CD4-positive, CD25-positive, alpha-beta regulatory T cell (primary cell): ENCODE measurements at regions not wholly inside any gene's neighbourhood (a gene's known extent, or its start where the extent isn't known, plus 50 kb on each side); places are given as distances from the start of the nearest gene placed in this dataset.

Experiments used
- ATAC-seq, 2 donors: fragments of 150-1000 bp; cut with Tn5 transposase; one replicate each; pipeline ENCODE4 v1.10.0; 2021; ENCODE audit warnings: low read depth in 2 of 2, moderate number of reproducible peaks in 2 of 2, moderate library complexity in 1 of 2
- DNase-seq, 3 donors: peaks; one replicate each; pipeline versions ENCODE4 v3.0.0 to v3.0.0-alpha.2; 2012 to 2022; ENCODE audit warnings: mixed read lengths in 1 of 3
- H3K27ac ChIP-seq: one replicate; pipeline ENCODE4 v1.7.0; 2013; ENCODE audit warnings: mild to moderate bottlenecking, low read length; ENCODE audit not compliant: insufficient read depth, poor library complexity, severe bottlenecking
- H3K27me3 ChIP-seq: one replicate; pipeline ENCODE4 v1.7.0; 2013; ENCODE audit warnings: low read length; ENCODE audit not compliant: control insufficient read depth, insufficient read depth
- H3K36me3 ChIP-seq: one replicate; pipeline ENCODE4 v1.7.0; 2013; ENCODE audit warnings: mild to moderate bottlenecking, low read length, moderate library complexity; ENCODE audit not compliant: control insufficient read depth, insufficient read depth
- H3K4me1 ChIP-seq: 2 replicates; pipeline ENCODE4 v1.7.0; 2013; ENCODE audit warnings: mild to moderate bottlenecking, low read length; ENCODE audit not compliant: insufficient read depth, control insufficient read depth, poor library complexity, severe bottlenecking
- H3K4me3 ChIP-seq: one replicate; pipeline ENCODE4 v1.7.0; 2013; ENCODE audit warnings: low read depth, mild to moderate bottlenecking, low read length, moderate library complexity
- H3K9me3 ChIP-seq, 2 experiments: 1 replicate in 1 of 2; 2 replicates in 1 of 2; pipeline ENCODE4 v1.7.0; 2013; ENCODE audit warnings: low read length in 2 of 2, mild to moderate bottlenecking in 1 of 2, moderate library complexity in 1 of 2; ENCODE audit not compliant: control insufficient read depth in 2 of 2
- H3K27ac Mint-ChIP-seq, 3 donors: one replicate each; pipeline ENCODE4 v1.8.0; 2020 to 2022; ENCODE audit warnings: mild to moderate bottlenecking in 3 of 3, mixed read lengths in 3 of 3, moderate library complexity in 2 of 3
- H3K27me3 Mint-ChIP-seq: one replicate; pipeline ENCODE4 v1.8.0; 2022; ENCODE audit warnings: mild to moderate bottlenecking, mixed read lengths
- H3K36me3 Mint-ChIP-seq: one replicate; pipeline ENCODE4 v1.8.0; 2020; ENCODE audit warnings: mixed read lengths
- H3K4me1 Mint-ChIP-seq, 4 donors: one replicate each; pipeline ENCODE4 v1.8.0; 2020 to 2022; ENCODE audit warnings: mixed read lengths in 4 of 4, mild to moderate bottlenecking in 1 of 4
- H3K4me3 Mint-ChIP-seq, 4 donors: one replicate each; pipeline ENCODE4 v1.8.0; 2020 to 2022; ENCODE audit warnings: mild to moderate bottlenecking in 4 of 4, mixed read lengths in 4 of 4, moderate library complexity in 3 of 4
- H3K9me3 Mint-ChIP-seq, 7 donors: one replicate each; pipeline ENCODE4 v1.8.0; 2020 to 2022; ENCODE audit warnings: mixed read lengths in 7 of 7, mild to moderate bottlenecking in 3 of 7, moderate library complexity in 2 of 7

DNA sequence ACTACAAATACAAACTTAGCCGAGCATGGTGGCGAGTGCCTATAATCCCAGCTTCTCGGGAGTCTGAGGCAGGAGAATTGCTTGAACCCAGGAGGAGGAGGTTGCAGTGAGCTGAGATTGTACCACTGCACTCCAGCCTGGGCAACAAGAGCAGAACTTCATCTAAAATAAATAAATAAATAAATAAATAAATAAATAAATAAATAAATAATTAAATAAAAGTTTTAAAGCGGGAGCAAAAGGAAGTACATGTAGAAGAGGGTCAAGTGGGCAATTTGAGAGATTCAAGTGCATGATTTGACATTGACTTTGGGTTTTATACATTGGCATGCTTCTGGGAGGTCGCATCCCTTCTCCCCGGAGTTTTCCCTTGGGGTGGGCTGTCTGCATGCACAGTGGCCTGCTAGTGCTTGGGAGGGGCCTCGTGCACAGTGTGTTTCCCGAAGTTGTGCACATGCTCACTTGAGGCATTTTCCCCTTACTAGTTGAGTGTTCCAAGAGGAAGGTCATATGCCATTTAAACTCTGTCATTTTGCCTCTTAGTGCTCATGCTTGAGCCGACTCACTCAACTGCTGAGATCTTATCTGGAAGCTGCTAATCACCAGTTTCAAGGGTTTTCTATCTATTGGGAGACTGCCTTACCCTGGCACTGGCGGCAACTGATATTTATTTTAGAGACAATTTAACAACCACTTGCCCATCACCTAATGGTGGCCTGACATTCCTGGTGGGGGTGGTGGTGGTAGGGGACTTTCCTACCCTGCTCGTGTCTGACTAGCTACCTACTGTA lies 193.2 kb upstream of the MPHOSPH6 start:
- H3K4me3 ChIP-seq: no peak overlapping the region
- H3K27me3 Mint-ChIP-seq: peaks cover 5% of the 10 kb centered on the region
- ATAC-seq: no peak
- H3K4me1 Mint-ChIP-seq: no peaks in the 10 kb centered on the region
- H3K27ac ChIP-seq: no peak overlapping the region
- H3K4me3 Mint-ChIP-seq: no peak overlapping the region
- peaks cover 0 to 3% (median 0%) of the 10 kb centered on the region in 7 donors for H3K9me3 Mint-ChIP-seq
- no peaks in the 10 kb centered on the region for H3K36me3 Mint-ChIP-seq
- H3K27me3 ChIP-seq: no peaks in the 10 kb centered on the region
- H3K27ac Mint-ChIP-seq: no peak overlapping the region
- H3K4me1 ChIP-seq: no peaks in the 10 kb centered on the region
- DNase-seq: no peak
- H3K9me3 ChIP-seq: no peaks in the 10 kb centered on the region
- H3K36me3 ChIP-seq: no peaks in the 10 kb centered on the region

DNA sequence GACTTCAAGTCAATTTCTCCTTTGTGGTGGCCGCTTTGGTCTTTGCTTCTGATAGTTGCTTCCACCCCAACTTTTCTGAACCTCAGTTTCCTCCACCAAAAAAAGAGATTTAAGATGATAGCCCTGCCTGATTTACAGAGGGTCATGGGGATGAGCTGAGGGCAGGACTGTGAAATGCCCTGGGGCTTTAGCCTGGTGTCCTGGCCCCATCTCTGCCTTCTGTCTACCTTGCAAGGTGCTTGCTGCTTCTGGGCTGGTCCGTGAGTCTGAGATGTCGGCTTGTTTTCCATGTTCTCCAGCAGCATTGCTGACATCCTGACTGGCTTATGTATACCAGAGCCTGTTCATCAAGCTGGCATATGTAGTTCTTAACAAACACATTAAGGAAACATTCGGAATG lies 191.9 kb upstream of the MPHOSPH6 start:
- Histone ChIP-seq H3K4me3 (no peak overlapping the region), H3K36me3 (no peaks in the 10 kb centered on the region), H3K9me3 (no peaks in the 10 kb centered on the region), H3K27me3 (no peaks in the 10 kb centered on the region), H3K4me1 (no peaks in the 10 kb centered on the region), H3K27ac (no peak overlapping the region)
- no peaks in the 10 kb centered on the region for H3K4me1 Mint-ChIP-seq
- H3K4me3 Mint-ChIP-seq: no peak overlapping the region
- DNase-seq: no peak
- H3K27ac Mint-ChIP-seq: no peak overlapping the region
- H3K9me3 Mint-ChIP-seq: peaks cover 0 to 3% (median 0%) of the 10 kb centered on the region in 7 donors
- no peak for ATAC-seq
- peaks cover 5% of the 10 kb centered on the region for H3K27me3 Mint-ChIP-seq
- H3K36me3 Mint-ChIP-seq: no peaks in the 10 kb centered on the region

DNA sequence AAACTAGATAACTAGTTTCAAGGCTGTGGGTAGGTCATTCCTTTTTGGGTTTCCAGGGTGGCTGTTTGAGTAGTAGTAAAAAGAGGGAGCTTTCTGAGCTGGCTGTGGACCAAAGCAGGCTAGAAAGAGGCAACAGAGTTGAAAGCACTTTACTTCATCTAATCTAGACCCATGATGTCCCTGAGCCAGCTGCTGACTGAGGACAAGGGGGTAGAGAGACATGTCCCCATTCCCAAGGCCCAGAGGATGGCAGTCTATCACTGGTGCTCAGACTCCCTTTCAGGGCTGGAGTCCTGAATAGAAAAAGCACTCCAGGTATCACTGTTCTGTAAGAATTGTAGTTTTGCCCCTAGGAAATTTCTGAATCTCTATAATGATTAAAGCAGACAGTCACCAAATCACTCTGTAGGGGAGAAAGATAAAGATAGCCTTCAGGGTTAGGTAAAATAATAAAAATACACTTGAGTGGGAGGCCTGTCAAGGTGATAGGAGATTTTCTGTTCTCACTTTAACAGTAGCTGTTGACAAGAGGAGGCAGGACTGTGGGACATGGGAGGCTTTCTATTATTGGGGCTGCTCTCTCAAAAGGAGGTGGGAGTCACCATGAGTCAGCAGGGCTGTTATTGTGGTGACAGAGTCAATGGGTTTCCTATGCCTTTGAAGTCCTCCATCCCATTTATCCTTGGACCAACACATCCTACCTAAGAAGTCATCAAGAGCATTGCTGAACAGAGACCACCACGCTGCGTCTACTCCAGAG lies 190.2 kb upstream of the MPHOSPH6 start:
- no peak for DNase-seq
- Mint-ChIP-seq H3K27ac (no peak overlapping the region), H3K36me3 (no peaks in the 10 kb centered on the region), H3K9me3 (peaks cover 0 to 2% (median 0%) of the 10 kb centered on the region in 7 donors), H3K4me3 (no peak overlapping the region), H3K4me1 (no peaks in the 10 kb centered on the region), H3K27me3 (peaks cover 5% of the 10 kb centered on the region)
- Histone ChIP-seq H3K4me1 (no peaks in the 10 kb centered on the region), H3K9me3 (no peaks in the 10 kb centered on the region), H3K36me3 (no peaks in the 10 kb centered on the region), H3K27me3 (peaks cover 4% of the 10 kb centered on the region), H3K4me3 (no peak overlapping the region), H3K27ac (no peak overlapping the region)
- no peak for ATAC-seq

DNA sequence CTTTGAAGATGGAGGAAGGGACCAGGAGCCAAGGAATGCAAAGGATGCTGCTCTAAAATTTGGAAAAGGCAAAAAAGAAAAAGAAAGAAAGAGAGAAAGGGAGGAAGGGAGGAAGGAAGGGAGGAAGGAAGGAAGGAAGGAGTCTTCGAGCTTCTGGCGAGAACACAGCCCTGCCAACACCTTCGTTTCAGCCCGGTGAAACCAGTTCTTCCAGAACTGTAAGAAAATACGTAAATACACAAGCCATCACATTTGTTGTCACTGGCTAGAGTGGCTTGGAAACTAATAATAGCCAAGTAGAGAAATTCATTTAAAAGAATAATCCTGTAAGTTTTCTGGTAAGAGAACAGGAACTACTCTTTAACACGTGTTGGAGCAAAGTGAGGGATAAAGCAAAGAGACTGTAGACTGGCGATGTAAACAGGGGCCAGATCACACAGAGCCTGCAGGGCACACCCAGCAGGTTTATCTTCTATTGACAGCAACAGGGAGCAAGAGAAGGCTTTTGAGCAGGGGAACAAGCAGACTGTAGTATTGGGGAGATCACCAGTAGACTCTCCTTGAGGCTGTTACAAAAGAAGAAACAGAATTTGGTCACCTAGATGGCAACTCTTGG lies 188.7 kb upstream of the MPHOSPH6 start:
- H3K4me1 Mint-ChIP-seq: no peaks in the 10 kb centered on the region
- Histone ChIP-seq H3K36me3 (no peaks in the 10 kb centered on the region), H3K4me1 (no peaks in the 10 kb centered on the region), H3K9me3 (no peaks in the 10 kb centered on the region), H3K27me3 (peaks cover 4% of the 10 kb centered on the region), H3K4me3 (no peak overlapping the region), H3K27ac (no peak overlapping the region)
- peaks cover 0 to 2% (median 0%) of the 10 kb centered on the region in 7 donors for H3K9me3 Mint-ChIP-seq
- H3K27me3 Mint-ChIP-seq: peaks cover 5% of the 10 kb centered on the region
- ATAC-seq (no peak), DNase-seq (no peak)
- H3K4me3 Mint-ChIP-seq: no peak overlapping the region
- no peak overlapping the region for H3K27ac Mint-ChIP-seq
- H3K36me3 Mint-ChIP-seq: no peaks in the 10 kb centered on the region

DNA sequence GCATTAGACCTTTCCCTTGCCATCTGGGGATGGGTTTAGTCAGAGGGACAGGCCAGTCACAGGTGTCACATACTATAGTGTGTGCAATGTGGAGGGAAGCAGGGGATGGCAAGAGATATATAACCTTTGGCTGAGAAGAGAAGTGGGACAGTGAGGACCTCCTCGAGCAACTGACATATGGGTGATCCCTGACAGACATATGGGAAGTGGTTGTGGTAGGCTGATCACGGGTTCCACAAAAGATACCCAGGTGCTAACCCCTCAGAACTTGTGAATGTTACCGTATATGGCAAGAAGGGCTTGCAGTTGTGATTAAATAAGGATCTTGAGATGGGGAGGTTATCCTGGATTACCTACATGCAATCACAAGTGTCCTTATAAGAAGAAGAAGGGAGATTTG lies 188.1 kb upstream of the MPHOSPH6 start:
- Mint-ChIP-seq H3K36me3 (no peaks in the 10 kb centered on the region), H3K9me3 (peaks cover 0 to 2% (median 0%) of the 10 kb centered on the region in 7 donors), H3K4me3 (no peak overlapping the region), H3K4me1 (no peaks in the 10 kb centered on the region), H3K27ac (no peak overlapping the region), H3K27me3 (peaks cover 5% of the 10 kb centered on the region)
- Histone ChIP-seq H3K27ac (no peak overlapping the region), H3K9me3 (no peaks in the 10 kb centered on the region), H3K4me3 (no peak overlapping the region), H3K27me3 (peaks cover 4% of the 10 kb centered on the region), H3K4me1 (no peaks in the 10 kb centered on the region), H3K36me3 (no peaks in the 10 kb centered on the region)
- no peak for DNase-seq
- no peak for ATAC-seq

DNA sequence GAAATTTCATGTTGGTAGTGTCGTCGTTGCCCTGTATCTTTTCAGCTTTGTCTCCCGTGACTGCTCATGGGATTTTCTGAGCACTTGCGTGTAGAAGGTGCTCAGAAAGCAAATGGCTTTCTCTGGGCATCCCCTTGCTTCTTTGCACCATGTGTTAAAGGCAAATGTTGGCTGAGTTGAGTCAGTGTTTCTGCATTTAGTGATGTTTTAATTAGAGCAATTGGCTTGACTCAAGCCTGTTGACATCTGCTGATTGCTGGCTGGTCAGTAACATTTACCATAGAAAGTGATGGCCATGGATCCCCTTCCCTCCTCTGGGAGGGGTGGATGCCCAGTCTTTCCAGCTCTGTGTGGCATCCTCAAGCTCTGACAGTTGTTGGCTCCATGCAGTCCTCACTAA lies 187.2 kb upstream of the MPHOSPH6 start:
- Histone ChIP-seq H3K27ac (no peak overlapping the region), H3K27me3 (peaks cover 4% of the 10 kb centered on the region), H3K4me1 (no peaks in the 10 kb centered on the region), H3K36me3 (no peaks in the 10 kb centered on the region), H3K4me3 (no peak overlapping the region), H3K9me3 (no peaks in the 10 kb centered on the region)
- no peaks in the 10 kb centered on the region for H3K4me1 Mint-ChIP-seq
- no peak overlapping the region for H3K4me3 Mint-ChIP-seq
- H3K27me3 Mint-ChIP-seq: peaks cover 5% of the 10 kb centered on the region
- H3K36me3 Mint-ChIP-seq: no peaks in the 10 kb centered on the region
- ATAC-seq (no peak), DNase-seq (no peak)
- no peak overlapping the region for H3K27ac Mint-ChIP-seq
- peaks cover 0 to 2% (median 0%) of the 10 kb centered on the region in 7 donors for H3K9me3 Mint-ChIP-seq

DNA sequence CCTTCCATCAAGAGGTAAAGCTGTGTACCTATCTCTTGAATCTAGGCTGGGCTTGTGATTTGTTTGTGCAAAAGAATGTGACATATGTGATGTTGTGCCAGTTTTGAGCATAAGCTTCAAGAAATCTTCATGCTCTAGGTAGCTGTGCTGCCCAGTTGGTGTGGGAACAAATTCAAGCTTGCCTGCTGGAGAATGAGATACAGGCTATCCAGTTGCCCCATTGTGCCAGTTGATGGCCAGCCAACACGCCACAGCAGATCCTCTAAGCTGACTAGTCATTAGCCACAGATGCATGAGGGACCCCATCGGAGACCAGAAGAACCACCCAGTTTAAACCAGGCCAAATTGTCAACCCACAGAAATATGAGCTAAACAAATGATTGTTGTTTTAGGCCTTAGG lies 180.5 kb upstream of the MPHOSPH6 start:
- Mint-ChIP-seq H3K9me3 (peaks cover 0 to 2% (median 0%) of the 10 kb centered on the region in 7 donors), H3K4me3 (peak overlapping the region in 1 of 4 donors; percentile 70), H3K27ac (no peak overlapping the region), H3K36me3 (no peaks in the 10 kb centered on the region), H3K4me1 (no peaks in the 10 kb centered on the region), H3K27me3 (no peaks in the 10 kb centered on the region)
- H3K4me1 ChIP-seq: no peaks in the 10 kb centered on the region
- no peaks in the 10 kb centered on the region for H3K36me3 ChIP-seq
- DNase-seq: no peak
- H3K27ac ChIP-seq: no peak overlapping the region
- H3K4me3 ChIP-seq: no peak overlapping the region
- ATAC-seq: no peak
- no peaks in the 10 kb centered on the region for H3K9me3 ChIP-seq
- no peaks in the 10 kb centered on the region for H3K27me3 ChIP-seq
